H9 (cell line): ENCODE measurements at regions not wholly inside any gene's neighbourhood (a gene's known extent, or its start where the extent isn't known, plus 50 kb on each side); places are given as distances from the start of the nearest gene placed in this dataset.

ENCODE experiments used
- DNase-seq: peaks from one replicate; pipeline ENCODE4 v3.0.0-alpha.2; 2017
- H2AFZ ChIP-seq: one replicate; pipeline ENCODE4 v1.6.1; 2013; ENCODE audit warnings: mild to moderate bottlenecking, low read length, control low read depth, moderate library complexity
- H2AK5ac ChIP-seq: 2 replicates; pipeline ENCODE4 v1.6.1; 2013; ENCODE audit warnings: low read length, control low read depth, mixed read lengths; ENCODE audit not compliant: insufficient read length
- H2BK120ac ChIP-seq: one replicate; pipeline ENCODE4 v1.6.1; 2013; ENCODE audit warnings: low read depth, mild to moderate bottlenecking, low read length, control low read depth, inconsistent platforms; ENCODE audit not compliant: poor library complexity, severe bottlenecking
- H2BK12ac ChIP-seq: 2 replicates; pipeline ENCODE4 v1.6.1; 2013; ENCODE audit warnings: low read length, control low read depth, mixed read lengths, low read depth; ENCODE audit not compliant: insufficient read length
- H2BK15ac ChIP-seq: 2 replicates; pipeline ENCODE4 v1.6.1; 2013; ENCODE audit warnings: low read depth, low read length, control low read depth
- H2BK20ac ChIP-seq: one replicate; pipeline ENCODE4 v1.6.1; 2013; ENCODE audit warnings: low read depth, mild to moderate bottlenecking, low read length, control low read depth, inconsistent platforms; ENCODE audit not compliant: poor library complexity, severe bottlenecking
- H2BK5ac ChIP-seq: 2 replicates; pipeline ENCODE4 v1.6.1; 2013; ENCODE audit warnings: low read length, control low read depth, mixed read lengths; ENCODE audit not compliant: insufficient read length
- H3K14ac ChIP-seq: 2 replicates; pipeline ENCODE4 v1.6.1; 2013; ENCODE audit warnings: low read length, control low read depth; ENCODE audit not compliant: insufficient read depth
- H3K18ac ChIP-seq: 2 replicates; pipeline ENCODE4 v1.6.1; 2013; ENCODE audit warnings: low read depth, mild to moderate bottlenecking, mixed read lengths, low read length, control low read depth; ENCODE audit not compliant: insufficient read length
- H3K23ac ChIP-seq: 2 replicates; pipeline ENCODE4 v1.6.1; 2013; ENCODE audit warnings: low read length, control low read depth, mixed read lengths, low read depth; ENCODE audit not compliant: insufficient read length
- H3K23me2 ChIP-seq: 2 replicates; pipeline ENCODE4 v1.6.1; 2013; ENCODE audit warnings: low read depth, mild to moderate bottlenecking, mixed read lengths, low read length, control low read depth; ENCODE audit not compliant: insufficient read length, poor library complexity, severe bottlenecking
- H3K27ac ChIP-seq: 2 replicates; pipeline ENCODE4 v1.5.1; 2013; ENCODE audit warnings: low read length, control low read depth, mixed read lengths, low read depth; ENCODE audit not compliant: insufficient read length
- H3K27me3 ChIP-seq: 2 replicates; pipeline ENCODE4 v1.6.1; 2013; ENCODE audit warnings: low read length, control low read depth, inconsistent platforms; ENCODE audit not compliant: insufficient read depth
- H3K4ac ChIP-seq: 2 replicates; pipeline ENCODE4 v1.6.1; 2013; ENCODE audit warnings: low read depth, mild to moderate bottlenecking, control low read depth, inconsistent platforms, low read length, moderate library complexity
- H3K4me1 ChIP-seq: 2 replicates; pipeline ENCODE4 v1.6.1; 2013; ENCODE audit warnings: low read length, control low read depth, inconsistent platforms; ENCODE audit not compliant: insufficient read depth
- H3K4me2 ChIP-seq: 2 replicates; pipeline ENCODE4 v1.6.1; 2013; ENCODE audit warnings: low read length, control low read depth, mixed read lengths; ENCODE audit not compliant: insufficient read length, insufficient read depth
- H3K56ac ChIP-seq: 2 replicates; pipeline ENCODE4 v1.6.1; 2013; ENCODE audit warnings: low read depth, mild to moderate bottlenecking, mixed read lengths, low read length, control low read depth; ENCODE audit not compliant: insufficient read length
- H3K79me1 ChIP-seq: 2 replicates; pipeline ENCODE4 v1.6.1; 2013; ENCODE audit warnings: low read depth, mild to moderate bottlenecking, moderate library complexity, low read length, control low read depth, inconsistent platforms; ENCODE audit not compliant: insufficient read depth, poor library complexity, severe bottlenecking
- H3K79me2 ChIP-seq: 2 replicates; pipeline ENCODE4 v1.6.1; 2013; ENCODE audit warnings: low read length, control low read depth, inconsistent platforms; ENCODE audit not compliant: insufficient read depth
- H3K9ac ChIP-seq: 2 replicates; pipeline ENCODE4 v1.6.1; 2013; ENCODE audit warnings: low read length, control low read depth, mixed read lengths; ENCODE audit not compliant: insufficient read length; ENCODE audit errors: extremely low read depth
- H3K9me3 ChIP-seq: one replicate; pipeline ENCODE4 v1.6.1; 2013; ENCODE audit warnings: low read depth, low read length, inconsistent platforms; ENCODE audit not compliant: control insufficient read depth
- H3T11ph ChIP-seq: one replicate; pipeline ENCODE4 v1.6.1; 2013; ENCODE audit warnings: mild to moderate bottlenecking, low read length, control low read depth, inconsistent platforms
- H4K20me1 ChIP-seq: one replicate; pipeline ENCODE4 v1.6.1; 2013; ENCODE audit not compliant: control insufficient read depth, insufficient read length, insufficient read depth
- H4K5ac ChIP-seq: 2 replicates; pipeline ENCODE4 v1.6.1; 2013; ENCODE audit warnings: low read depth, mild to moderate bottlenecking, mixed read lengths, low read length, control low read depth; ENCODE audit not compliant: insufficient read length
- H4K8ac ChIP-seq: replicated peaks from 2 replicates; pipeline ENCODE4 v1.6.1; 2013; ENCODE audit warnings: low read length, control low read depth, mixed read lengths, low read depth; ENCODE audit not compliant: insufficient read length
- H4K91ac ChIP-seq: 2 replicates; pipeline ENCODE4 v1.6.1; 2013; ENCODE audit warnings: low read depth, mild to moderate bottlenecking, moderate library complexity, mixed read lengths, low read length, control low read depth; ENCODE audit not compliant: insufficient read length
- H3K27ac Mint-ChIP-seq, 3 experiments: 2 replicates in 2 of 3; 3 replicates in 1 of 3; pipeline ENCODE4 v1.8.0; 2020 to 2021; ENCODE audit warnings: mixed read lengths in 3 of 3, mild to moderate bottlenecking in 1 of 3, moderate library complexity in 1 of 3
- H3K27me3 Mint-ChIP-seq: 2 replicates; pipeline ENCODE4 v1.8.0; 2021; ENCODE audit warnings: low read depth, mild to moderate bottlenecking, moderate library complexity, mixed read lengths
- H3K36me3 Mint-ChIP-seq, 3 experiments: 2 replicates in 2 of 3; 3 replicates in 1 of 3; pipeline ENCODE4 v1.8.0; 2020 to 2021; ENCODE audit warnings: low read depth in 3 of 3, mixed read lengths in 3 of 3; ENCODE audit not compliant: insufficient read depth in 1 of 3
- H3K4me1 Mint-ChIP-seq, 2 experiments: 2 replicates each; pipeline ENCODE4 v1.8.0; 2020; ENCODE audit warnings: mixed read lengths in 2 of 2
- H3K4me3 Mint-ChIP-seq, 2 experiments: 2 replicates in 1 of 2; 3 replicates in 1 of 2; pipeline ENCODE4 v1.8.0; 2020 to 2021; ENCODE audit warnings: mild to moderate bottlenecking in 2 of 2, mixed read lengths in 2 of 2, moderate library complexity in 1 of 2
- H3K9me3 Mint-ChIP-seq, 2 experiments: 2 replicates in 1 of 2; 3 replicates in 1 of 2; pipeline ENCODE4 v1.8.0; 2020; ENCODE audit warnings: mild to moderate bottlenecking in 2 of 2, mixed read lengths in 2 of 2, moderate library complexity in 1 of 2
- WGBS: extraction: QIAGEN DNeasy Blood & Tissue Kit; methylation state at CpG from one replicate; pipeline ENCODE4 v1.1.7; 2013; ENCODE audit warnings: missing lambda C conversion rate, low lambda C conversion rate, mixed read lengths; ENCODE audit not compliant: insufficient read length; ENCODE audit errors: extremely low coverage; 5-methylcytosine and 5-hydroxymethylcytosine counted together
- TF ChIP-seq, protein P1 (sequence below): fragments of 200-600 bp; sonication (generic); conservative IDR thresholded peaks from 3 replicates; pipeline ENCODE4 v1.8.0; 2021; ENCODE audit warnings: antibody characterized with exemption, mild to moderate bottlenecking

DNA sequence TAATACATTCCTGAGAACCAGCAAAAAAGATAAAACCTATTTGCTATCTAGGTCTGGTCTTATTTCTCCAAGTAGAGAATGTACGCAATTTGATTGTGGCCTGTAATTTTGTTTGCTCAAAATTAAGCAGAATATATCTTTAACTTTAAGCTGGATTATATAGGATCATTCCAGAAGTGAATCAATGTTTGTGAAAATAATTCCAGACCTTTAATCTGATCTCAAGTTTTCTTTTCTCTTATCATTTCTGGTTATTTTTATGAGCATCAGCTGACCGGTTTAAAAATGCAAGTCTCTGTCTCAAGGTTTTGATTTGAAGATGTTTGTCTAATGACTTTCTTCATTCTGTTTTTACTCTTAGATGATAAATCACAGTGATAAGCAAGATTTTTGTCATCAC lies 997.9 kb upstream of the FLRT2 start:
- H2AK5ac ChIP-seq, result no peak overlapping the region
- no peaks in the 10 kb centered on the region for H3K36me3 Mint-ChIP-seq
- H3K23ac ChIP-seq, result no peak overlapping the region
- H3K4me1 ChIP-seq, result no peaks in the 10 kb centered on the region; the same call in 1 of the 2 replicates
- no peak overlapping the region for H3K4me2 ChIP-seq
- no peak overlapping the region for H3K14ac ChIP-seq
- no peak overlapping the region for H2BK5ac ChIP-seq
- H3T11ph ChIP-seq, result no peak overlapping the region
- no peak overlapping the region for H2BK15ac ChIP-seq
- TF ChIP-seq, protein P1, sequence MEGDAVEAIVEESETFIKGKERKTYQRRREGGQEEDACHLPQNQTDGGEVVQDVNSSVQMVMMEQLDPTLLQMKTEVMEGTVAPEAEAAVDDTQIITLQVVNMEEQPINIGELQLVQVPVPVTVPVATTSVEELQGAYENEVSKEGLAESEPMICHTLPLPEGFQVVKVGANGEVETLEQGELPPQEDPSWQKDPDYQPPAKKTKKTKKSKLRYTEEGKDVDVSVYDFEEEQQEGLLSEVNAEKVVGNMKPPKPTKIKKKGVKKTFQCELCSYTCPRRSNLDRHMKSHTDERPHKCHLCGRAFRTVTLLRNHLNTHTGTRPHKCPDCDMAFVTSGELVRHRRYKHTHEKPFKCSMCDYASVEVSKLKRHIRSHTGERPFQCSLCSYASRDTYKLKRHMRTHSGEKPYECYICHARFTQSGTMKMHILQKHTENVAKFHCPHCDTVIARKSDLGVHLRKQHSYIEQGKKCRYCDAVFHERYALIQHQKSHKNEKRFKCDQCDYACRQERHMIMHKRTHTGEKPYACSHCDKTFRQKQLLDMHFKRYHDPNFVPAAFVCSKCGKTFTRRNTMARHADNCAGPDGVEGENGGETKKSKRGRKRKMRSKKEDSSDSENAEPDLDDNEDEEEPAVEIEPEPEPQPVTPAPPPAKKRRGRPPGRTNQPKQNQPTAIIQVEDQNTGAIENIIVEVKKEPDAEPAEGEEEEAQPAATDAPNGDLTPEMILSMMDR, result no peak
- H3K23me2 ChIP-seq, result no peaks in the 10 kb centered on the region
- no peaks in the 10 kb centered on the region for H3K79me1 ChIP-seq
- H3K4me3 Mint-ChIP-seq, result no peak overlapping the region
- DNase-seq, result no peak
- no peaks in the 10 kb centered on the region for H4K20me1 ChIP-seq
- H3K27me3 ChIP-seq, result no peaks in the 10 kb centered on the region
- H2BK12ac ChIP-seq, result no peak overlapping the region
- H3K4ac ChIP-seq, result no peak overlapping the region
- H4K91ac ChIP-seq, result no peak overlapping the region
- H2BK20ac ChIP-seq, result no peak overlapping the region
- no peak overlapping the region for H3K27ac ChIP-seq
- H3K9ac ChIP-seq, result no peak overlapping the region
- H4K8ac ChIP-seq, result no peak overlapping the region
- H2BK120ac ChIP-seq, result no peak overlapping the region
- H3K79me2 ChIP-seq, result no peaks in the 10 kb centered on the region
- no peaks in the 10 kb centered on the region for H3K9me3 ChIP-seq
- H3K18ac ChIP-seq, result no peak overlapping the region
- no peak overlapping the region for H4K5ac ChIP-seq
- peaks cover 8 to 9% of the 10 kb centered on the region in 2 experiments for H3K4me1 Mint-ChIP-seq
- H3K9me3 Mint-ChIP-seq, result no peaks in the 10 kb centered on the region
- H2AFZ ChIP-seq, result no peak overlapping the region
- H3K27ac Mint-ChIP-seq, result no peak overlapping the region
- no peaks in the 10 kb centered on the region for H3K27me3 Mint-ChIP-seq
- no CpG with 5 or more reads among the region's 2 CpGs for WGBS
- H3K56ac ChIP-seq, result no peak overlapping the region
